ENCODE measurements at regions not wholly inside any gene's neighbourhood (a gene's known extent, or its start where the extent isn't known, plus 50 kb on each side); places are given as distances from the start of the nearest gene placed in this dataset.

- DNase-seq (ENCODE audit: low spot score): no peak
- FAIRE-seq: no peak
These were observed 90.8 kb upstream of the PGBD5 start for GRCh38 chr1:230516889-230517288.

- FAIRE-seq (no peak), DNase-seq (ENCODE audit: low spot score) (no peak)
These were observed 89.5 kb upstream of the PGBD5 start for GRCh38 chr1:230515451-230516145.

- no peak for FAIRE-seq
- DNase-seq (ENCODE audit: low spot score): no peak
These were observed 84.4 kb upstream of the PGBD5 start for GRCh38 chr1:230510496-230510895.

- FAIRE-seq (no peak), DNase-seq (ENCODE audit: low spot score) (peak; percentile 73)
These were observed 83.3 kb upstream of the PGBD5 start for GRCh38 chr1:230509281-230509977.

GRCh38 chr1:230507666-230508402 is 81.7 kb upstream of the PGBD5 start:
- FAIRE-seq: no peak
- DNase-seq (ENCODE audit: low spot score): no peak

GRCh38 chr1:230507236-230507635 is 81.1 kb upstream of the PGBD5 start:
- FAIRE-seq (no peak), DNase-seq (ENCODE audit: low spot score) (no peak)

GRCh38 chr1:230506451-230506850 is 80.3 kb upstream of the PGBD5 start:
- no peak for DNase-seq (ENCODE audit: low spot score)
- FAIRE-seq: no peak

- DNase-seq (ENCODE audit: low spot score) (no peak), FAIRE-seq (no peak)
These were observed 78.2 kb upstream of the PGBD5 start for GRCh38 chr1:230504310-230504709.

- FAIRE-seq: no peak
- no peak for DNase-seq (ENCODE audit: low spot score)
These were observed 77.6 kb upstream of the PGBD5 start for GRCh38 chr1:230503726-230504125.

- DNase-seq (ENCODE audit: low spot score): no peak
- no peak for FAIRE-seq
These were observed 76.9 kb upstream of the PGBD5 start for GRCh38 chr1:230502996-230503395.

- FAIRE-seq: no peak
- no peak for DNase-seq (ENCODE audit: low spot score)
These were observed 76.2 kb upstream of the PGBD5 start for GRCh38 chr1:230502306-230502705.

GRCh38 chr1:230501849-230502248 is 75.7 kb upstream of the PGBD5 start:
- no peak for DNase-seq (ENCODE audit: low spot score)
- FAIRE-seq: no peak

- FAIRE-seq (no peak), DNase-seq (ENCODE audit: low spot score) (no peak)
These were observed 75.1 kb upstream of the PGBD5 start for GRCh38 chr1:230501242-230501641.

- no peak for DNase-seq (ENCODE audit: low spot score)
- FAIRE-seq: no peak
These were observed 73.9 kb upstream of the PGBD5 start for GRCh38 chr1:230500063-230500462.

GRCh38 chr1:230499496-230499895 is 73.4 kb upstream of the PGBD5 start:
- FAIRE-seq (no peak), DNase-seq (ENCODE audit: low spot score) (no peak)

GRCh38 chr1:230498704-230499103 is 72.6 kb upstream of the PGBD5 start:
- FAIRE-seq (no peak), DNase-seq (ENCODE audit: low spot score) (no peak)

GRCh38 chr1:230496451-230496850 is 70.3 kb upstream of the PGBD5 start:
- FAIRE-seq: no peak
- no peak for DNase-seq (ENCODE audit: low spot score)

GRCh38 chr1:230495891-230496385 is 69.8 kb upstream of the PGBD5 start:
- FAIRE-seq (no peak), DNase-seq (ENCODE audit: low spot score) (no peak)

- DNase-seq (ENCODE audit: low spot score) (no peak), FAIRE-seq (no peak)
These were observed 68.9 kb upstream of the PGBD5 start for GRCh38 chr1:230495076-230495475.

- FAIRE-seq: no peak
- no peak for DNase-seq (ENCODE audit: low spot score)
These were observed 68.4 kb upstream of the PGBD5 start for GRCh38 chr1:230494514-230494913.

- DNase-seq (ENCODE audit: low spot score) (no peak), FAIRE-seq (no peak)
These were observed 67.9 kb upstream of the PGBD5 start for GRCh38 chr1:230494026-230494425.

- FAIRE-seq (no peak), DNase-seq (ENCODE audit: low spot score) (no peak)
These were observed 67.1 kb upstream of the PGBD5 start for GRCh38 chr1:230493264-230493663.

Data from urothelium cell line (cell line).